Sigmoid colon (tissue), 6 donors: ENCODE measurements at regions not wholly inside any gene's neighbourhood (a gene's known extent, or its start where the extent isn't known, plus 50 kb on each side); places are given as distances from the start of the nearest gene placed in this dataset.

Experiments
- DNase-seq: peaks from one replicate; pipeline ENCODE4 v3.0.0-alpha.2; 2019
- H3K27ac ChIP-seq, 4 donors: fragments of 200-600 bp; sonication (generic); one replicate each; pipeline ENCODE4 v1.5.1; 2016 to 2019; ENCODE audit warnings: mild to moderate bottlenecking in 1 of 4
- H3K27me3 ChIP-seq, 3 donors: fragments of 200-600 bp; sonication (generic); one replicate each; pipeline ENCODE4 v1.5.1; 2019; ENCODE audit warnings: mild to moderate bottlenecking in 1 of 3
- H3K36me3 ChIP-seq, 4 donors: fragments of 200-600 bp; sonication (generic); one replicate each; pipeline ENCODE4 v1.5.1; 2016 to 2019
- H3K4me1 ChIP-seq, 4 donors: fragments of 200-600 bp; sonication (generic); one replicate each; pipeline ENCODE4 v1.5.1; 2017 to 2019
- H3K4me3 ChIP-seq, 4 donors: fragments of 200-600 bp; sonication (generic); one replicate each; pipeline ENCODE4 v1.5.1; 2017 to 2019; ENCODE audit warnings: mild to moderate bottlenecking in 2 of 4, moderate library complexity in 1 of 4
- H3K9me3 ChIP-seq, 4 donors: fragments of 200-600 bp in 3 of 4; sonication (generic) in 3 of 4; one replicate each; pipeline versions ENCODE4 v1.5.1 to v1.6.1; 2013 to 2019
- CTCF ChIP-seq, 4 experiments: fragments of 450-650 bp in 3 of 4; fragments of 200-600 bp in 1 of 4; IDR thresholded peaks; one replicate each; pipeline ENCODE4 v1.5.1; 2016 to 2019; ENCODE audit warnings: antibody characterized with exemption in 4 of 4, mild to moderate bottlenecking in 3 of 4, moderate library complexity in 2 of 4
- EP300 ChIP-seq, 4 donors: sonication (generic); formaldehyde crosslinking; IDR thresholded peaks; one replicate each; pipeline ENCODE4 v1.6.1; 2017; ENCODE audit warnings: antibody characterized with exemption in 4 of 4
- POLR2A ChIP-seq, 2 donors: fragments of 450-650 bp; IDR thresholded peaks; one replicate each; pipeline ENCODE4 v1.6.1; 2016; ENCODE audit warnings: antibody characterized with exemption in 2 of 2, mild to moderate bottlenecking in 2 of 2, moderate library complexity in 2 of 2
- POLR2AphosphoS5 ChIP-seq, 4 donors: sonication (generic); formaldehyde crosslinking; IDR thresholded peaks; one replicate each; pipeline ENCODE4 v1.6.1; 2017; ENCODE audit warnings: antibody characterized with exemption in 4 of 4
- WGBS, 2 donors: extraction: QIAGEN DNeasy Blood & Tissue Kit; methylation state at CpG; one replicate each; pipeline ENCODE4 v1.1.7; 2013; 5-methylcytosine and 5-hydroxymethylcytosine counted together
- intact Hi-C: fragments of 100-400 bp; cut with DNase I; formaldehyde crosslinking; loops from one replicate; pipeline ENCODE4 v1.15.1; 2023
- donor health status: healthy with polysubstance abuse.
- donor health status: healthy.

GRCh38 chr3:189488241-189488767 lies 142.9 kb upstream of the TP63 start:
- 89 to 95% methylated on average over 9 of the region's 9 CpGs for WGBS, 2 donors
- Histone ChIP-seq H3K4me3 (no peak overlapping the region), H3K9me3 (no peaks in the 10 kb centered on the region), H3K27me3 (no peaks in the 10 kb centered on the region), H3K27ac (no peak overlapping the region), H3K36me3 (no peaks in the 10 kb centered on the region), H3K4me1 (no peaks in the 10 kb centered on the region)
- intact Hi-C loops, result no loop called here
- TF ChIP-seq POLR2A (IDR thresholded peaks at IDR 0.05) (no peak), EP300 (IDR thresholded peaks at IDR 0.05) (no peak), CTCF (IDR thresholded peaks at IDR 0.05) (no peak), POLR2AphosphoS5 (IDR thresholded peaks at IDR 0.05) (no peak)
- DNase-seq, result no peak

GRCh38 chr3:189490337-189490736 lies 140.9 kb upstream of the TP63 start:
- Histone ChIP-seq H3K4me3 (no peak overlapping the region), H3K4me1 (no peaks in the 10 kb centered on the region), H3K36me3 (no peaks in the 10 kb centered on the region), H3K27ac (no peak overlapping the region), H3K27me3 (no peaks in the 10 kb centered on the region), H3K9me3 (no peaks in the 10 kb centered on the region)
- 23 to 51% methylated on average over 1 of the region's 1 CpG for WGBS, 2 donors
- no peak for TF ChIP-seq CTCF (IDR thresholded peaks at IDR 0.05)
- TF ChIP-seq POLR2A (IDR thresholded peaks at IDR 0.05), result no peak
- TF ChIP-seq EP300 (IDR thresholded peaks at IDR 0.05), result no peak
- no peak for TF ChIP-seq POLR2AphosphoS5 (IDR thresholded peaks at IDR 0.05)
- intact Hi-C loops, result no loop called here
- no peak for DNase-seq

DNA sequence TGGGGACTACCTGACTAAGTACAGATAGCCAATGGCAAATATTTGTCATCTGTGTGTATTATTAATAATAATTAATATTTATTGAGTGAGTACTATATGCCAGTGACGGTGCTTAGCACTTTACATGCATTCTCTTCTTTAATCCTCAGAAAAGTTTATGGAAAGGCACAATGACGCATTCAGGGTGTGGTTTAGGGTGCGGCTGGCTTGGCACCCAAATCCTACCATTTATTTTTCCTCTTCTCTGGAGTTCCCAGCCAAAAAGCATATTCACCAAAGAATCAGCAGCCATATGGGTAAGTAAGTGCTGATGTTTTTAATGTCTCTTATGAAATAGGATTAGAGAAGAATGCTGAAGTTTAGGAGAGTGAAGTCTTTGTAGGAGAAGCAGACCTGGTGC lies 140.4 kb upstream of the TP63 start:
- Histone ChIP-seq H3K27me3 (no peaks in the 10 kb centered on the region), H3K4me1 (no peaks in the 10 kb centered on the region), H3K4me3 (no peak overlapping the region), H3K27ac (no peak overlapping the region), H3K36me3 (no peaks in the 10 kb centered on the region), H3K9me3 (no peaks in the 10 kb centered on the region)
- DNase-seq, result no peak
- intact Hi-C loops, result no loop called here
- WGBS, 2 donors, result 8 to 22% methylated on average over 3 of the region's 3 CpGs
- TF ChIP-seq POLR2AphosphoS5 (IDR thresholded peaks at IDR 0.05) (no peak), EP300 (IDR thresholded peaks at IDR 0.05) (no peak), POLR2A (IDR thresholded peaks at IDR 0.05) (no peak), CTCF (IDR thresholded peaks at IDR 0.05) (no peak)

DNA sequence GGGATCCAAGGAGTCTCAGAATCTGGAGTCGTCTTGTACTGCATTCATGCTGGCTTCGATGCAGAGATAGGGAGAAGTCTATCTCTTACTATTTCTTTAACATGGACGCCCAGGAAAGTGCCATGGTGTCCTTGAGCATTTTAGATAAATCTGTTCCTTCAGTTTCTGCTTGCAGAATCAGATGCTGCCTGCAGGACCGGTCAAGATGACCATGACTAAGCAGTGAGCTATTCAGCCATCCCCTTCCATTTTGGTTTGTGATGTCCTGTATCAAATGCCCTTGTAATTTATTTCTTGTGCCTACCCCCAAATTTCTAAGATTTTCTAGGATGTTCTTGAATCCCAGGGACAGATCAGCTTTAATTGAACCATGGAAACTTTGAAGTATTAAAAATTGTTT lies 139.4 kb upstream of the TP63 start:
- 92% methylated on average over 4 of the region's 4 CpGs for WGBS, 2 donors
- TF ChIP-seq CTCF (IDR thresholded peaks at IDR 0.05), result no peak
- no peak for TF ChIP-seq POLR2A (IDR thresholded peaks at IDR 0.05)
- TF ChIP-seq EP300 (IDR thresholded peaks at IDR 0.05), result no peak
- TF ChIP-seq POLR2AphosphoS5 (IDR thresholded peaks at IDR 0.05), result no peak
- no peaks in the 10 kb centered on the region for H3K4me1 ChIP-seq
- H3K36me3 ChIP-seq, result no peaks in the 10 kb centered on the region
- no peak overlapping the region for H3K27ac ChIP-seq
- H3K9me3 ChIP-seq, result no peaks in the 10 kb centered on the region
- DNase-seq, result no peak
- intact Hi-C loops, result no loop called here
- no peaks in the 10 kb centered on the region for H3K27me3 ChIP-seq
- H3K4me3 ChIP-seq, result no peak overlapping the region

DNA sequence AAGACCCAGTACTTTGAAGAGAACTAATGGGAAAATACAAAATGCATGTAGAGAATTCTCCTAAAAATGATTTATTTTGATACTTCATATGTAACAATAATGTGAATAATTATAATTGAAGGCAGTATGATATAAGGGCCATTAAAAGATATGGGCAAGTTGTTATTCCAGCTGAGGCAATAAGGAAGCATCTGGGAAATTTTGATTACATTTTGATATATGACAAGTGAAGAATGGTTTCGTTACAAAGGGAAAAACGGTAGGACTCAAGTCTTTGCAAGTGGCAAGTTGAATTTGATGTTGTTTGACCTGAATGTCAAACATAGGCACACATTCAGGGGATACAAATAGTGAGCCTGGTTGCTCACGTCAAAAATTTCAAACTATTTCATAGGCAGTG lies 137.9 kb upstream of the TP63 start:
- no peaks in the 10 kb centered on the region for H3K36me3 ChIP-seq
- intact Hi-C loops, result no loop called here
- H3K27me3 ChIP-seq, result no peaks in the 10 kb centered on the region
- 19 to 70% methylated on average over 3 of the region's 3 CpGs for WGBS, 2 donors
- H3K4me3 ChIP-seq, result no peak overlapping the region
- no peak for TF ChIP-seq POLR2A (IDR thresholded peaks at IDR 0.05)
- TF ChIP-seq POLR2AphosphoS5 (IDR thresholded peaks at IDR 0.05), result no peak
- no peak for TF ChIP-seq CTCF (IDR thresholded peaks at IDR 0.05)
- TF ChIP-seq EP300 (IDR thresholded peaks at IDR 0.05), result no peak
- DNase-seq, result no peak
- H3K27ac ChIP-seq, result no peak overlapping the region
- no peaks in the 10 kb centered on the region for H3K9me3 ChIP-seq
- no peaks in the 10 kb centered on the region for H3K4me1 ChIP-seq
